RWPE2 (cell line): ENCODE measurements at regions not wholly inside any gene's neighbourhood (a gene's known extent, or its start where the extent isn't known, plus 50 kb on each side); places are given as distances from the start of the nearest gene placed in this dataset.
A peak's percentile ranks its signal among the peaks of the same experiment; 100 is the strongest.
"Not testable (repeated sequence)": the region's sequence is repeated elsewhere in the genome, so short reads cannot be mapped to it uniquely, and the experiment has no call there.

Experiments
- ATAC-seq: fragments of 200-7000 bp; cut with Tn5 transposase; 3 replicates; pipeline ENCODE4 v1.9.1; 2021; ENCODE audit warnings: low read depth
- DNase-seq: peaks from one replicate; pipeline ENCODE4 v3.0.0-alpha.2; 2020; ENCODE audit warnings: low spot score
- H3K27ac ChIP-seq: fragments of 450-650 bp; 2 replicates; pipeline ENCODE4 v1.5.1; 2017; ENCODE audit warnings: mild to moderate bottlenecking; ENCODE audit not compliant: poor library complexity, severe bottlenecking
- H3K27me3 ChIP-seq: fragments of 250-450 bp; sonication (Bioruptor Pico); 2 replicates; pipeline ENCODE4 v1.5.1; 2021; ENCODE audit warnings: mild to moderate bottlenecking, moderate library complexity; ENCODE audit not compliant: insufficient read depth, poor library complexity, severe bottlenecking
- H3K36me3 ChIP-seq: fragments of 250-450 bp; sonication (Bioruptor Pico); 2 replicates; pipeline ENCODE4 v1.5.1; 2020; ENCODE audit warnings: low read depth, mild to moderate bottlenecking, moderate library complexity
- H3K4me1 ChIP-seq: fragments of 250-450 bp; sonication (Bioruptor Pico); 2 replicates; pipeline ENCODE4 v1.5.1; 2021; ENCODE audit warnings: mild to moderate bottlenecking, moderate library complexity; ENCODE audit not compliant: insufficient read depth, poor library complexity, severe bottlenecking
- H3K4me3 ChIP-seq: fragments of 250-450 bp; sonication (Bioruptor Pico); 2 replicates; pipeline ENCODE4 v1.5.1; 2021; ENCODE audit warnings: mild to moderate bottlenecking, moderate library complexity; ENCODE audit not compliant: severe bottlenecking
- H3K9me3 ChIP-seq: fragments of 250-450 bp; sonication (Bioruptor Pico); 2 replicates; pipeline ENCODE4 v1.5.1; 2021; ENCODE audit warnings: mild to moderate bottlenecking, moderate library complexity; ENCODE audit not compliant: severe bottlenecking
- CTCF ChIP-seq: fragments of 450-650 bp; IDR thresholded peaks from one replicate; pipeline ENCODE4 v1.5.1; 2017; ENCODE audit warnings: mild to moderate bottlenecking, moderate library complexity; ENCODE audit not compliant: poor library complexity, severe bottlenecking

GRCh38 chr1:192907545-192908243 is 98.9 kb downstream of the RGS2 start:
- ATAC-seq (peak; percentile 72), DNase-seq (no peak)
- TF ChIP-seq CTCF, result no peak
- Histone ChIP-seq H3K27me3 (no peaks in the 10 kb centered on the region), H3K9me3 (no peaks in the 10 kb centered on the region), H3K4me3 (no peak overlapping the region), H3K4me1 (peaks cover 24% of the 10 kb centered on the region), H3K27ac (peak overlapping the region; percentile 55), H3K36me3 (no peaks in the 10 kb centered on the region)

- H3K27ac ChIP-seq, H3K36me3 ChIP-seq, H3K9me3 ChIP-seq, H3K27me3 ChIP-seq, H3K4me3 ChIP-seq, ATAC-seq, DNase-seq: not testable (repeated sequence)
- H3K4me1 ChIP-seq, result peaks cover 12% of the 10 kb centered on the region
Observed at GRCh38 chr1:192911896-192912656, 103.2 kb downstream of the RGS2 start.

- H3K36me3 ChIP-seq, result no peaks in the 10 kb centered on the region
- DNase-seq (no peak), ATAC-seq (peak; percentile 61)
- peaks cover 3% of the 10 kb centered on the region for H3K4me1 ChIP-seq
- H3K27me3 ChIP-seq, result no peaks in the 10 kb centered on the region
- no peaks in the 10 kb centered on the region for H3K9me3 ChIP-seq
- H3K4me3 ChIP-seq, result no peak overlapping the region
- H3K27ac ChIP-seq, result no peak overlapping the region
- TF ChIP-seq CTCF, result no peak
Observed at GRCh38 chr1:192913683-192914082, 104.8 kb downstream of the RGS2 start.

- TF ChIP-seq CTCF, result no peak
- no peak for ATAC-seq
- H3K4me3 ChIP-seq, result no peak overlapping the region
- no peak for DNase-seq
- no peaks in the 10 kb centered on the region for H3K36me3 ChIP-seq
- H3K27ac ChIP-seq, result no peak overlapping the region
- no peaks in the 10 kb centered on the region for H3K9me3 ChIP-seq
- no peaks in the 10 kb centered on the region for H3K27me3 ChIP-seq
- H3K4me1 ChIP-seq, result peaks cover 3% of the 10 kb centered on the region
Observed at GRCh38 chr1:192914092-192914491, 105.3 kb downstream of the RGS2 start.

- TF ChIP-seq CTCF, result no peak
- peaks cover 3% of the 10 kb centered on the region for H3K4me1 ChIP-seq
- H3K4me3 ChIP-seq, result no peak overlapping the region
- ATAC-seq (no peak), DNase-seq (no peak)
- H3K36me3 ChIP-seq, result no peaks in the 10 kb centered on the region
- H3K9me3 ChIP-seq, result no peaks in the 10 kb centered on the region
- H3K27ac ChIP-seq, result no peak overlapping the region
- H3K27me3 ChIP-seq, result no peaks in the 10 kb centered on the region
Observed at GRCh38 chr1:192914696-192915095, 105.9 kb downstream of the RGS2 start.
